Embryonic facial prominence (tissue), 1 donor: ENCODE measurements at regions not wholly inside any gene's neighbourhood (a gene's known extent, or its start where the extent isn't known, plus 50 kb on each side); places are given as distances from the start of the nearest gene placed in this dataset.
A peak's percentile ranks its signal among the peaks of the same experiment; 100 is the strongest.

ENCODE experiments used
- DNase-seq: peaks from one replicate; pipeline ENCODE4 v3.0.0-alpha.2; 2016; ENCODE audit errors: extremely low spot score

GRCh38 chr20:6562111-6562510, 205.4 kb upstream of the BMP2 start:
- DNase-seq, result no peak

GRCh38 chr20:6560978-6561377, 206.5 kb upstream of the BMP2 start:
- DNase-seq, result no peak

- DNase-seq, result no peak
Observed at GRCh38 chr20:6559791-6560190, 207.7 kb upstream of the BMP2 start.

- DNase-seq, result no peak
Observed at GRCh38 chr20:6558341-6558740, 209.1 kb upstream of the BMP2 start.

GRCh38 chr20:6533761-6534479, 233.6 kb upstream of the BMP2 start:
- no peak for DNase-seq

GRCh38 chr20:6533351-6533750, 234.1 kb upstream of the BMP2 start:
- DNase-seq, result peak; percentile 33

GRCh38 chr20:6530779-6531315, 236.6 kb upstream of the BMP2 start:
- DNase-seq, result no peak

GRCh38 chr20:6530254-6530653, 237.2 kb upstream of the BMP2 start:
- no peak for DNase-seq

- DNase-seq, result no peak
Observed at GRCh38 chr20:6525447-6526303, 241.8 kb upstream of the BMP2 start.

GRCh38 chr20:6524305-6524704, 243.2 kb upstream of the BMP2 start:
- no peak for DNase-seq

- DNase-seq, result no peak
Observed at GRCh38 chr20:6519556-6519955, 247.9 kb upstream of the BMP2 start.

- DNase-seq, result no peak
Observed at GRCh38 chr20:6515261-6515660, 252.2 kb upstream of the BMP2 start.

- no peak for DNase-seq
Observed at GRCh38 chr20:6513599-6513998, 253.9 kb upstream of the BMP2 start.

- DNase-seq, result no peak
Observed at GRCh38 chr20:6509374-6509773, 258.1 kb upstream of the BMP2 start.

- no peak for DNase-seq
Observed at GRCh38 chr20:6506906-6507305, 260.6 kb upstream of the BMP2 start.

- no peak for DNase-seq
Observed at GRCh38 chr20:6504826-6505225, 262.7 kb upstream of the BMP2 start.

- DNase-seq, result no peak
Observed at GRCh38 chr20:6504179-6504578, 263.3 kb upstream of the BMP2 start.

GRCh38 chr20:6502999-6503398, 264.5 kb upstream of the BMP2 start:
- DNase-seq, result no peak

- DNase-seq, result no peak
Observed at GRCh38 chr20:6502219-6502618, 265.3 kb upstream of the BMP2 start.

- DNase-seq, result no peak
Observed at GRCh38 chr20:6501061-6501460, 266.4 kb upstream of the BMP2 start.

- no peak for DNase-seq
Observed at GRCh38 chr20:6499566-6499965, 267.9 kb upstream of the BMP2 start.

GRCh38 chr20:6496874-6497273, 270.6 kb upstream of the BMP2 start:
- DNase-seq, result no peak

GRCh38 chr20:6495907-6496306, 271.6 kb upstream of the BMP2 start:
- no peak for DNase-seq
